Heart left ventricle (tissue), 13 donors: ENCODE measurements at regions not wholly inside any gene's neighbourhood (a gene's known extent, or its start where the extent isn't known, plus 50 kb on each side); places are given as distances from the start of the nearest gene placed in this dataset.

Source experiments
- POLR2A ChIP-seq, 2 donors: fragments of 450-650 bp; IDR thresholded peaks; one replicate each; pipeline ENCODE4 v1.6.1; 2017; ENCODE audit warnings: antibody characterized with exemption in 2 of 2, mild to moderate bottlenecking in 2 of 2, moderate library complexity in 2 of 2
- TF ChIP-seq, protein P1 (sequence below), 12 donors: fragments of 200-600 bp; sonication (generic) in 4 of 12; IDR thresholded peaks; one replicate each; pipeline versions ENCODE4 v1.5.0 to v1.8.0; 2018 to 2022; ENCODE audit warnings: antibody characterized with exemption in 12 of 12, mild to moderate bottlenecking in 5 of 12
- donor health status: ischemic (EF 13 %, LVEDD 7.1; RV severe dilation, severe dysfunction).
- donor health status: DM: no; HTN: yes; CAD: no.
- donor health status: DM: no; HTN: no; CAD: no.
- donor health status: ischemic (EF 25% LVEDD 6.9; RV normal size, moderate dysfunction).
- donor health status: ischemic (EF 25% LVEDD 5.7; RV mildly dilated, moderate dysfunction).
- donor health status: ischemic (EF 35%, LVEDD 5.7; RV mildly dilated, moderate dysfunction).
- donor health status: nonischemic (EF 11% LVEDD 7.7; RV severe dilation, severe dysfunction).
- donor health status: DM: yes; HTN: yes; CAD: no.
- donor health status: PGD.
- donor health status: ischemic (EF 29% LVEDD 5.4; RV normal size, mild dysfunction).
- donor health status: nonischemic (EF 23%, LVEDD 6.1; RV moderate dilation, normal function).

- TF ChIP-seq, protein P1, sequence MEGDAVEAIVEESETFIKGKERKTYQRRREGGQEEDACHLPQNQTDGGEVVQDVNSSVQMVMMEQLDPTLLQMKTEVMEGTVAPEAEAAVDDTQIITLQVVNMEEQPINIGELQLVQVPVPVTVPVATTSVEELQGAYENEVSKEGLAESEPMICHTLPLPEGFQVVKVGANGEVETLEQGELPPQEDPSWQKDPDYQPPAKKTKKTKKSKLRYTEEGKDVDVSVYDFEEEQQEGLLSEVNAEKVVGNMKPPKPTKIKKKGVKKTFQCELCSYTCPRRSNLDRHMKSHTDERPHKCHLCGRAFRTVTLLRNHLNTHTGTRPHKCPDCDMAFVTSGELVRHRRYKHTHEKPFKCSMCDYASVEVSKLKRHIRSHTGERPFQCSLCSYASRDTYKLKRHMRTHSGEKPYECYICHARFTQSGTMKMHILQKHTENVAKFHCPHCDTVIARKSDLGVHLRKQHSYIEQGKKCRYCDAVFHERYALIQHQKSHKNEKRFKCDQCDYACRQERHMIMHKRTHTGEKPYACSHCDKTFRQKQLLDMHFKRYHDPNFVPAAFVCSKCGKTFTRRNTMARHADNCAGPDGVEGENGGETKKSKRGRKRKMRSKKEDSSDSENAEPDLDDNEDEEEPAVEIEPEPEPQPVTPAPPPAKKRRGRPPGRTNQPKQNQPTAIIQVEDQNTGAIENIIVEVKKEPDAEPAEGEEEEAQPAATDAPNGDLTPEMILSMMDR (IDR thresholded peaks at IDR 0.05), result no peak
- no peak for TF ChIP-seq POLR2A (IDR thresholded peaks at IDR 0.05)
Measured at GRCh38 chr1:40928699-40929098, 50.8 kb upstream of the CTPS1 start.
